ENCODE measurements at regions not wholly inside any gene's neighbourhood (a gene's known extent, or its start where the extent isn't known, plus 50 kb on each side); places are given as distances from the start of the nearest gene placed in this dataset.

DNA sequence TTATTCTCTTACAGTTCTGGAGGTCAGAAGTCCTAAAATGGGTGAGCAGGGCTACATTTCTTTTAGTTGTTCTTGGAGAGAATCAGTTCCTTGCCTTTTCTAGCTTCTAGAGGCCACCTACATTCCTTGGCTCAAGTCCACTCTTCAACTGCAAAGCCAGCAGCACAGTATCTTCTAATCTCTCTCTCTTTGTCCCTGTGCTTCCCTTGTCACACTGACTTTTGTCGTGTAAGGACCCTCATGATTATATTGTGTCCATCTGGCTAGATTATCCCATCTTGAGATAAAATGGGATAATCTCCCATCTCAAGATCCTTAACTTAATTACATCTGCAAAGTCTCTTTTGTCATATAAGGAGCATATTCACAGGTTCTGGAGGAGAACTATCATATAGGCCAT is 359.0 kb downstream of the ADRA2A start:
- no peak for DNase-seq
- Histone ChIP-seq H3K27me3 (replicated peaks) (no peaks in the 10 kb centered on the region), H3K27ac (no peak overlapping the region), H3K4me3 (ENCODE audit: low read depth, low read length) (no peak overlapping the region), H3K36me3 (replicated peaks) (no peaks in the 10 kb centered on the region)
- TF ChIP-seq, protein P1, sequence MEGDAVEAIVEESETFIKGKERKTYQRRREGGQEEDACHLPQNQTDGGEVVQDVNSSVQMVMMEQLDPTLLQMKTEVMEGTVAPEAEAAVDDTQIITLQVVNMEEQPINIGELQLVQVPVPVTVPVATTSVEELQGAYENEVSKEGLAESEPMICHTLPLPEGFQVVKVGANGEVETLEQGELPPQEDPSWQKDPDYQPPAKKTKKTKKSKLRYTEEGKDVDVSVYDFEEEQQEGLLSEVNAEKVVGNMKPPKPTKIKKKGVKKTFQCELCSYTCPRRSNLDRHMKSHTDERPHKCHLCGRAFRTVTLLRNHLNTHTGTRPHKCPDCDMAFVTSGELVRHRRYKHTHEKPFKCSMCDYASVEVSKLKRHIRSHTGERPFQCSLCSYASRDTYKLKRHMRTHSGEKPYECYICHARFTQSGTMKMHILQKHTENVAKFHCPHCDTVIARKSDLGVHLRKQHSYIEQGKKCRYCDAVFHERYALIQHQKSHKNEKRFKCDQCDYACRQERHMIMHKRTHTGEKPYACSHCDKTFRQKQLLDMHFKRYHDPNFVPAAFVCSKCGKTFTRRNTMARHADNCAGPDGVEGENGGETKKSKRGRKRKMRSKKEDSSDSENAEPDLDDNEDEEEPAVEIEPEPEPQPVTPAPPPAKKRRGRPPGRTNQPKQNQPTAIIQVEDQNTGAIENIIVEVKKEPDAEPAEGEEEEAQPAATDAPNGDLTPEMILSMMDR (IDR thresholded peaks at IDR 0.05; ENCODE audit: low read depth, low read length, missing control alignments) = no peak
- in situ Hi-C loops (cut with HindIII; ENCODE audit: low pct_ligation_motif_present, low sequenced_read_pairs) = no loop called here

DNA sequence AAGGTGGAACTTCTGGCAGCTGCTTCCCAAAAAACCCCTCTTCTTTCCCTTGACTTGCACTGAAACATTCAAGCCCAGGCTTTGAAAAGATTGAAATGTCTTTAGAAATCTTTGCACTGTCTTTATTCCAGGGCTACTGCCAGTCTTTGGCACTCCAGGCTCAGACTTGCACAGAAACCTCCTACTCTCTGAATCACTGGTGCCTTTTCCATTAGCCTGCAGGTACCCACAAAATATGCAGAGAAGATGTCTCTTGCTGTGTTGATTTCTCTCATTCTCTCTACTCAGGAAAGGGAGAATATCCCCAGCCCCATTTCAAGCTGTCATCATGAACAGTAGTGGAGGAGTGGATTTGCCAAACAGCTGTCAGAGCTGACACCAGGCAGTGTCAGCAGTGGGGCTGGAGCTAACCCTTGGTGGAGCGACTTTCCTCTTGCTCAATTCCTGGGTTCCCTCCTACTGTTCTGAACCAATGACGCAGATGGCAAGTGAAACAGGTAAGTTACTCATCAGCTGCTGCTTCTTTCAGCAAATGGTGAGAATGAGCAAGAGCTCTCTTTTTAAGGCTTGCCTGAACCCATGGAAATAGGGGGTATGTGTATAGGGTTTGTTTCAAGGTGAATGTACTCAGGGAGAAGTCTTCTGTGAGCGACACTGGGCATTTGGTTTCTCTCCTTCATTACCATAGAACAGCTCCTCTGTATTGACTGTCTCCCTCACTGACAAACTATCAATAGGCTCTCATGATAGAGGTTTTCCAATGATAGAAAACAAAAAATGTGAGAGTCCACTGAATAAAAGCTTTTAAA is 362.4 kb downstream of the ADRA2A start:
- H3K27ac ChIP-seq = no peak overlapping the region
- in situ Hi-C loops (cut with HindIII; ENCODE audit: low pct_ligation_motif_present, low sequenced_read_pairs) = no loop called here

DNA sequence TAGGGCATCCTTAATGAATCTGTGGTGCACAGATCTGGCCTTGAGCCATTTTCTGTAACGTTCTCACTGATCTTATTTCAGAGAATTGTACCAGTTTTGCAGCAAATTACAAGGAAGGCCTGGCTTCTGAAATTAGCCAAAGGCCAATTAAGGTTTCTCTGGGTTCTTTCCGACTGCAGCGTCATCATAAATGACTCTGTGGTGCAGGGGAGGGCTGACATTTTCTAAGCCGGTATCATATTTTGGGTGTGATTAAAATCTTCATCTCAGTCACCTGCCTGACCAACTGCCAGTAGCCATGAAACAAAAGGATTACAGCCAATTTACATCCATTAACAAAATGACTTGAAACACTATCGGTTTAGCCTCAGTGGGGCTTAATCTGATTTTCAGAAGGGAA is 363.7 kb downstream of the ADRA2A start:
- no peak overlapping the region for H3K4me3 ChIP-seq (ENCODE audit: low read depth, low read length)
- H3K27me3 ChIP-seq (replicated peaks) = no peaks in the 10 kb centered on the region
- in situ Hi-C loops (cut with HindIII; ENCODE audit: low pct_ligation_motif_present, low sequenced_read_pairs) = no loop called here
- TF ChIP-seq, protein P1 (IDR thresholded peaks at IDR 0.05; ENCODE audit: low read depth, low read length, missing control alignments) = no peak
- no peaks in the 10 kb centered on the region for H3K36me3 ChIP-seq (replicated peaks)
- DNase-seq = no peak
- H3K27ac ChIP-seq = no peak overlapping the region

More for the DNA sequence above, 362.4 kb downstream of the ADRA2A start:
- TF ChIP-seq, protein P1 (IDR thresholded peaks at IDR 0.05; ENCODE audit: low read depth, low read length, missing control alignments) = no peak
- H3K4me3 ChIP-seq (ENCODE audit: low read depth, low read length) = no peak overlapping the region
- H3K36me3 ChIP-seq (replicated peaks) = no peaks in the 10 kb centered on the region
- no peaks in the 10 kb centered on the region for H3K27me3 ChIP-seq (replicated peaks)
- no peak for DNase-seq

DNA sequence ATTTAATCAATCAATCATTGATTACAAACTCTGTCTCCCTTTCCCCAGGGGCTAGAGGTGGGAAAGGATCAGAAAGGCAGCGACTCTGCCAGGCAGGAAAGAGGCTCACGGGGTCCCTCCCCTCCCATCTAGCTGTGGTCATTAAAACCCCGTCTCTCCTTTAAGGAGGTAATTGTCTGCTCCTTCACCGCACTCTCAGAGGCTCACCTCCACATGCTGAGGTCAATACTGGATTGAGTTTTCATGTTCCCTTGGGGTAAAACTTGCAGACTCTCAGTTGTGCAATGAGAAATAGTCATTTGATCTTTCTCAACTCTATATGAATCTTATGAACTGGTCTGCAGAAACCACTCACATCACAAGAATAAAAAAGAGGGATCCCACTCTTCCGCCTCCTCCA is 368.8 kb downstream of the ADRA2A start:
- in situ Hi-C loops (cut with HindIII; ENCODE audit: low pct_ligation_motif_present, low sequenced_read_pairs) = no loop called here
- no peak overlapping the region for H3K27ac ChIP-seq
- no peaks in the 10 kb centered on the region for H3K36me3 ChIP-seq (replicated peaks)
- no peak for DNase-seq
- no peak overlapping the region for H3K4me3 ChIP-seq (ENCODE audit: low read depth, low read length)
- TF ChIP-seq, protein P1 (IDR thresholded peaks at IDR 0.05; ENCODE audit: low read depth, low read length, missing control alignments) = no peak
- no peaks in the 10 kb centered on the region for H3K27me3 ChIP-seq (replicated peaks)

DNA sequence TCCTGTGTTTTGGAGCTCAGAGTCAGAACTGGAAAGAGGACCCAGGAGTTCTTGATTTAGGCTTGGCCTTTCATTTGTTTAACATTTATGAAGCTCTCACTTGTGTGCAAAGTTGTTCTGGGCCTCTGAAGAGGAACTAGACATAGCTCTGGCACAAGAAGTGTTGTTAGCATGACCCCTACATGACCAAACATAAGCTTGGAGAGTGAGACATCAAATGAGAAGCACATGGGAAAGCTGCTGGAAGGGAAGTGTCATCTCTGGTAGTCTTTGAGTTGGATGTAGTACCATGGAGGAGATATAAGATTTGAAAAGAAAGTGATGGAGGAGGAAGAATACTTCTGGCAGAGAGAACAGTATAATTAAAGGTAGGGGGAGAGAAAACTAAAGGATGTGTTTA is 370.1 kb downstream of the ADRA2A start:
- no peak overlapping the region for H3K27ac ChIP-seq
- no peaks in the 10 kb centered on the region for H3K27me3 ChIP-seq (replicated peaks)
- TF ChIP-seq, protein P1 (IDR thresholded peaks at IDR 0.05; ENCODE audit: low read depth, low read length, missing control alignments) = no peak
- in situ Hi-C loops (cut with HindIII; ENCODE audit: low pct_ligation_motif_present, low sequenced_read_pairs) = no loop called here
- no peak for DNase-seq
- H3K4me3 ChIP-seq (ENCODE audit: low read depth, low read length) = no peak overlapping the region
- H3K36me3 ChIP-seq (replicated peaks) = no peaks in the 10 kb centered on the region

DNA sequence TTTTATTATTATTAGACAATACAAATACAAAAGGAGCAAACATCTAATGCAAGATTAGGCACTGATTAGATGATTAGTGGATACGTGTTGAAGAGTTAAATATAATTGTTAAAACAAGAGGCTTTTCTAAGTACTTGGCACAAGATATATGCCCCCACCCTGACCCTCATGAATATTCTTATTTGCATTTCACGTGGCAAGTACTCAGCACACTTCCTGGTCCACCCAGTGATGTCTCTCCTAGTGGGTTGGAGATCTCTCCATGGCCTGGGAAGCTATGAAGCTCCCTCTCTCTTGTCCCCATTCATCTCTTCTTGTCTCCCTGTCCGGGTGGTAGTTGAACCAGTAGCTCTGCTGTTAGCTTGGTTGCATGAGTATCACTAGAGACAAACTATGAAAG is 375.3 kb downstream of the ADRA2A start:
- Histone ChIP-seq H3K27ac (no peak overlapping the region), H3K4me3 (ENCODE audit: low read depth, low read length) (no peak overlapping the region), H3K36me3 (replicated peaks) (no peaks in the 10 kb centered on the region), H3K27me3 (replicated peaks) (no peaks in the 10 kb centered on the region)
- DNase-seq = no peak
- TF ChIP-seq, protein P1 (IDR thresholded peaks at IDR 0.05; ENCODE audit: low read depth, low read length, missing control alignments) = no peak
- in situ Hi-C loops (cut with HindIII; ENCODE audit: low pct_ligation_motif_present, low sequenced_read_pairs) = no loop called here
